SK-N-SH (cell line): ENCODE measurements at regions not wholly inside any gene's neighbourhood (a gene's known extent, or its start where the extent isn't known, plus 50 kb on each side); places are given as distances from the start of the nearest gene placed in this dataset.

ENCODE experiments used
- CTCF ChIA-PET: fragments of 300-600, 350-600 bp; formaldehyde crosslinking; extraction: SDS; loops from one replicate; lab custom pipeline; 2021; lab: Yijun Ruan, JAX
- POLR2A ChIA-PET: fragments of 350-600 bp; sonication (Branson Sonifier 250); formaldehyde crosslinking; extraction: SDS; loops from one replicate; lab custom pipeline; 2020; ENCODE audit warnings: antibody characterized with exemption, inconsistent platforms; lab: Yijun Ruan, JAX
- DNase-seq: peaks from one replicate; pipeline ENCODE4 v3.0.0; 2012
- H2AFZ ChIP-seq: fragments of 200-600 bp; sonication (generic); 2 replicates; pipeline ENCODE4 v1.8.1; 2016; ENCODE audit warnings: antibody characterized with exemption, mild to moderate bottlenecking, low read depth
- H3F3A ChIP-seq: fragments of 200-600 bp; sonication (generic); replicated peaks from 2 replicates; pipeline ENCODE3; 2016; ENCODE audit warnings: antibody characterized with exemption, mild to moderate bottlenecking; ENCODE audit not compliant: insufficient read depth
- H3K27ac ChIP-seq, 2 experiments: fragments of 200-500 bp in 1 of 2; fragments of 200-600 bp in 1 of 2; sonication (Bioruptor generic) in 1 of 2; sonication (generic), shearing (Covaris generic) in 1 of 2; 2 replicates each; pipeline versions ENCODE4 v1.5.1 to v1.6.1; 2014 to 2016; ENCODE audit warnings: low read depth in 2 of 2, inconsistent platforms in 1 of 2, low read length in 1 of 2, mild to moderate bottlenecking in 1 of 2, mixed read lengths in 1 of 2
- H3K27me3 ChIP-seq: fragments of 200-600 bp; sonication (generic), shearing (Covaris generic); 2 replicates; pipeline ENCODE4 v1.6.1; 2016; ENCODE audit warnings: mixed run types; ENCODE audit not compliant: insufficient read depth
- H3K36me3 ChIP-seq, 2 experiments: fragments of 200-500 bp in 1 of 2; fragments of 200-600 bp in 1 of 2; sonication (Bioruptor generic) in 1 of 2; sonication (generic) in 1 of 2; replicated peaks in 1 of 2; 2 replicates each; pipeline versions ENCODE3 to v1.5.1; 2014 to 2016; ENCODE audit warnings: low read length in 1 of 2, mild to moderate bottlenecking in 1 of 2; ENCODE audit not compliant: insufficient read depth in 2 of 2, control insufficient read depth in 1 of 2
- H3K4me1 ChIP-seq, 2 experiments: fragments of 200-500 bp in 1 of 2; fragments of 200-600 bp in 1 of 2; sonication (Bioruptor generic) in 1 of 2; sonication (generic), shearing (Covaris generic) in 1 of 2; 2 replicates each; pipeline versions ENCODE4 v1.5.1 to v1.6.1; 2014 to 2016; ENCODE audit warnings: low read depth in 1 of 2, low read length in 1 of 2, mixed run types in 1 of 2; ENCODE audit not compliant: insufficient read depth in 2 of 2, control insufficient read depth in 1 of 2
- H3K4me2 ChIP-seq: fragments of 200-600 bp; sonication (generic), shearing (Covaris generic); 2 replicates; pipeline ENCODE4 v1.6.1; 2017; ENCODE audit warnings: mixed run types
- H3K4me3 ChIP-seq, 2 experiments: fragments of 200-500 bp in 1 of 2; fragments of 200-600 bp in 1 of 2; sonication (Bioruptor generic) in 1 of 2; sonication (generic), shearing (Covaris generic) in 1 of 2; 2 replicates each; pipeline versions ENCODE4 v1.5.1 to v1.8.1; 2014 to 2016; ENCODE audit warnings: low read depth in 2 of 2, inconsistent platforms in 1 of 2, low read length in 1 of 2, mild to moderate bottlenecking in 1 of 2, mixed read lengths in 1 of 2, moderate library complexity in 1 of 2
- H3K79me2 ChIP-seq: fragments of 200-600 bp; sonication (generic); 2 replicates; pipeline ENCODE4 v1.8.1; 2017; ENCODE audit warnings: mild to moderate bottlenecking; ENCODE audit not compliant: insufficient read depth
- H3K9ac ChIP-seq: fragments of 200-600 bp; sonication (generic); 2 replicates; pipeline ENCODE4 v1.6.1; 2017; ENCODE audit warnings: mixed run types
- H3K9me2 ChIP-seq: fragments of 200-600 bp; sonication (generic); 2 replicates; pipeline ENCODE4 v1.6.1; 2017; ENCODE audit warnings: mixed run types
- H3K9me3 ChIP-seq: fragments of 200-600 bp; sonication (generic); 2 replicates; pipeline ENCODE4 v1.6.1; 2017; ENCODE audit warnings: mixed run types, mild to moderate bottlenecking, moderate library complexity
- H4K20me1 ChIP-seq: fragments of 200-600 bp; sonication (generic); 2 replicates; pipeline ENCODE4 v1.6.1; 2017; ENCODE audit warnings: mild to moderate bottlenecking, mixed run types; ENCODE audit not compliant: insufficient read depth
- EZH2phosphoT487 ChIP-seq: fragments of 200-600 bp; sonication (generic); IDR thresholded peaks from 2 replicates; pipeline ENCODE4 v1.6.1; 2017; ENCODE audit warnings: low read depth, mixed run types, mild to moderate bottlenecking, antibody characterized with exemption, moderate library complexity, borderline replicate concordance
- FOXM1 ChIP-seq: IDR thresholded peaks from 2 replicates; pipeline ENCODE4 v1.4.0; 2012; ENCODE audit warnings: low read depth, mild to moderate bottlenecking
- GABPA ChIP-seq: IDR thresholded peaks from 2 replicates; pipeline ENCODE4 v1.4.0; 2012; ENCODE audit warnings: low read depth, mild to moderate bottlenecking
- GATA2 ChIP-seq: sonication (generic); formaldehyde crosslinking; IDR thresholded peaks from 2 replicates; pipeline ENCODE4 v1.5.0; 2020; ENCODE audit warnings: mild to moderate bottlenecking, missing genetic modification reagents
- IRF3 ChIP-seq: fragments of 150-350 bp; IDR thresholded peaks from 2 replicates; pipeline ENCODE4 v1.6.1; 2016; ENCODE audit warnings: mild to moderate bottlenecking, low read depth, low read length
- MEF2A ChIP-seq: IDR thresholded peaks from 2 replicates; pipeline ENCODE4 v1.4.0; 2012; ENCODE audit warnings: low read depth, borderline replicate concordance
- NFIC ChIP-seq: IDR thresholded peaks from 2 replicates; pipeline ENCODE4 v1.4.0; 2012; ENCODE audit warnings: borderline replicate concordance
- NRF1 ChIP-seq: IDR thresholded peaks from 2 replicates; pipeline ENCODE4 v1.6.1; 2012; ENCODE audit warnings: low read depth, mild to moderate bottlenecking, low read length
- POLR2AphosphoS5 ChIP-seq: IDR thresholded peaks from 2 replicates; pipeline ENCODE4 v1.6.1; 2012; ENCODE audit warnings: low read depth, low read length
- RXRA ChIP-seq: IDR thresholded peaks from 2 replicates; pipeline ENCODE4 v1.4.0; 2012; ENCODE audit warnings: low read depth, mild to moderate bottlenecking, borderline replicate concordance
- SIN3A ChIP-seq: IDR thresholded peaks from 2 replicates; pipeline ENCODE4 v1.6.1; 2012; ENCODE audit warnings: low read depth, mild to moderate bottlenecking, low read length, moderate library complexity, borderline replicate concordance
- SMC3 ChIP-seq: IDR thresholded peaks from 2 replicates; pipeline ENCODE4 v1.6.1; 2012; ENCODE audit warnings: low read depth, low read length, improper control_type of control experiment
- TAF1 ChIP-seq: IDR thresholded peaks from 2 replicates; pipeline ENCODE4 v1.6.1; 2012; ENCODE audit warnings: low read depth, mild to moderate bottlenecking, low read length, moderate library complexity, borderline replicate concordance
- YY1 ChIP-seq: IDR thresholded peaks from 2 replicates; pipeline ENCODE4 v1.4.0; 2012; ENCODE audit warnings: low read depth, mild to moderate bottlenecking
- WGBS: methylation state at CpG from one replicate; pipeline ENCODE4 v1.1.6; 2017; ENCODE audit warnings: low lambda C conversion rate; 5-methylcytosine and 5-hydroxymethylcytosine counted together
- TF ChIP-seq, protein P1 (sequence below): fragments of 200-600 bp; sonication (generic); IDR thresholded peaks from 2 replicates; pipeline ENCODE4 v1.6.1; 2017; ENCODE audit warnings: antibody characterized with exemption, mild to moderate bottlenecking, moderate library complexity
- TF ChIP-seq, protein P2 (sequence below): IDR thresholded peaks from 2 replicates; pipeline ENCODE4; 2012

- Histone ChIP-seq H4K20me1 (no peaks in the 10 kb centered on the region), H3K27ac (no peak overlapping the region), H3K9me2 (no peaks in the 10 kb centered on the region), H3K27me3 (no peaks in the 10 kb centered on the region), H3K4me3 (no peak overlapping the region), H3K36me3 (no peaks in the 10 kb centered on the region), H3K79me2 (no peaks in the 10 kb centered on the region), H3K9me3 (peaks cover 3% of the 10 kb centered on the region; the same call in 1 of the 2 replicates), H2AFZ (no peak overlapping the region), H3K4me2 (no peak overlapping the region), H3K4me1 (no peaks in the 10 kb centered on the region), H3F3A (no peaks in the 10 kb centered on the region), H3K9ac (no peak overlapping the region)
- no peak for TF ChIP-seq TAF1
- TF ChIP-seq MEF2A = no peak
- TF ChIP-seq FOXM1 = no peak
- no peak for TF ChIP-seq YY1
- no peak for DNase-seq
- 40% methylated on average over 4 of the region's 8 CpGs for WGBS
- CTCF ChIA-PET = interaction anchor here (1.9 kb wide), 1 partner anchor 10 kb away, joined by 4 read pairs; no protein-coding TSS in a partner anchor
- POLR2A ChIA-PET = no interaction called here
Observed at GRCh38 chr12:128009108-128009507, 257.9 kb upstream of the TMEM132C start.

DNA sequence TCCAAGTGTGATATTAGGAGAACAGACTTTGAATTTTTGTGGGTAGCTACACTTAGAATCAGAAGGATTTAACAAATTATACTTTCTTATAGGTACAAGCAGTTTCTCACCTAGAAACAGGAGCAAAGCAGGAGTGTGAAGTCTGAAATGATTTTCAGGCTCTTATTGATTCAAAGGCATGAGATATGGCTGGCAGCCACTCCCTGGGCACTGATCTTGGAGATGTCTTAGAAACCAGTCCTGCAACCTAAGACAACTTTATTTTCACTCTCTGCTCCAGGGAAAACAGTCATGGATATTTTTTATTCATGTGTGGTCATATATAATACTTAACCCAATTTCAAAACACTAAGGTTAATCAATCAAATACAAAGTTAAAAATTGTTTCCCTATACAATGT lies 254.9 kb upstream of the TMEM132C start:
- Histone ChIP-seq H3K4me3 (no peak overlapping the region), H3K36me3 (no peaks in the 10 kb centered on the region), H3K27ac (no peak overlapping the region), H3K9ac (no peak overlapping the region), H3K4me1 (no peaks in the 10 kb centered on the region), H4K20me1 (no peaks in the 10 kb centered on the region), H3K27me3 (no peaks in the 10 kb centered on the region), H3K9me2 (no peaks in the 10 kb centered on the region), H3F3A (no peaks in the 10 kb centered on the region), H2AFZ (no peak overlapping the region), H3K9me3 (peaks cover 3% of the 10 kb centered on the region; the same call in 1 of the 2 replicates), H3K4me2 (no peak overlapping the region), H3K79me2 (no peaks in the 10 kb centered on the region)
- ChIA-PET POLR2A (no interaction called here), CTCF (no interaction called here)
- no peak for DNase-seq
- TF ChIP-seq GATA2 (CRISPR knock-in tag) (no peak), EZH2phosphoT487 (no peak), SMC3 (no peak), RXRA (no peak), SIN3A (no peak), IRF3 (no peak), POLR2AphosphoS5 (no peak), NRF1 (no peak), GABPA (no peak), NFIC (no peak), TAF1 (no peak)
- TF ChIP-seq, protein P1, sequence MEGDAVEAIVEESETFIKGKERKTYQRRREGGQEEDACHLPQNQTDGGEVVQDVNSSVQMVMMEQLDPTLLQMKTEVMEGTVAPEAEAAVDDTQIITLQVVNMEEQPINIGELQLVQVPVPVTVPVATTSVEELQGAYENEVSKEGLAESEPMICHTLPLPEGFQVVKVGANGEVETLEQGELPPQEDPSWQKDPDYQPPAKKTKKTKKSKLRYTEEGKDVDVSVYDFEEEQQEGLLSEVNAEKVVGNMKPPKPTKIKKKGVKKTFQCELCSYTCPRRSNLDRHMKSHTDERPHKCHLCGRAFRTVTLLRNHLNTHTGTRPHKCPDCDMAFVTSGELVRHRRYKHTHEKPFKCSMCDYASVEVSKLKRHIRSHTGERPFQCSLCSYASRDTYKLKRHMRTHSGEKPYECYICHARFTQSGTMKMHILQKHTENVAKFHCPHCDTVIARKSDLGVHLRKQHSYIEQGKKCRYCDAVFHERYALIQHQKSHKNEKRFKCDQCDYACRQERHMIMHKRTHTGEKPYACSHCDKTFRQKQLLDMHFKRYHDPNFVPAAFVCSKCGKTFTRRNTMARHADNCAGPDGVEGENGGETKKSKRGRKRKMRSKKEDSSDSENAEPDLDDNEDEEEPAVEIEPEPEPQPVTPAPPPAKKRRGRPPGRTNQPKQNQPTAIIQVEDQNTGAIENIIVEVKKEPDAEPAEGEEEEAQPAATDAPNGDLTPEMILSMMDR = no peak
- TF ChIP-seq, protein P2, sequence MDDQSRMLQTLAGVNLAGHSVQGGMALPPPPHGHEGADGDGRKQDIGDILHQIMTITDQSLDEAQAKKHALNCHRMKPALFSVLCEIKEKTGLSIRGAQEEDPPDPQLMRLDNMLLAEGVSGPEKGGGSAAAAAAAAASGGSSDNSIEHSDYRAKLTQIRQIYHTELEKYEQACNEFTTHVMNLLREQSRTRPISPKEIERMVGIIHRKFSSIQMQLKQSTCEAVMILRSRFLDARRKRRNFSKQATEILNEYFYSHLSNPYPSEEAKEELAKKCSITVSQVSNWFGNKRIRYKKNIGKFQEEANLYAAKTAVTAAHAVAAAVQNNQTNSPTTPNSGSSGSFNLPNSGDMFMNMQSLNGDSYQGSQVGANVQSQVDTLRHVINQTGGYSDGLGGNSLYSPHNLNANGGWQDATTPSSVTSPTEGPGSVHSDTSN = no peak
